Parathyroid adenoma (tissue), 2 donors: ENCODE measurements at regions not wholly inside any gene's neighbourhood (a gene's known extent, or its start where the extent isn't known, plus 50 kb on each side); places are given as distances from the start of the nearest gene placed in this dataset.

Experiments
- H2AFZ ChIP-seq: fragments of 300-600 bp; sonication (generic); one replicate; pipeline ENCODE4 v1.7.0; 2017; ENCODE audit warnings: antibody characterized with exemption, mild to moderate bottlenecking
- H3K27ac ChIP-seq: fragments of 300-600 bp; sonication (generic); one replicate; pipeline ENCODE4 v1.7.0; 2017
- H3K27me3 ChIP-seq: fragments of 300-600 bp; sonication (generic); one replicate; pipeline ENCODE4 v1.7.0; 2017; ENCODE audit warnings: low read length; ENCODE audit not compliant: control insufficient read depth, insufficient read depth
- H3K36me3 ChIP-seq: fragments of 300-600 bp; sonication (generic); one replicate; pipeline ENCODE4 v1.7.0; 2017; ENCODE audit warnings: low read length; ENCODE audit not compliant: control insufficient read depth, insufficient read depth
- H3K4me1 ChIP-seq: fragments of 300-600 bp; sonication (generic); one replicate; pipeline ENCODE4 v1.7.0; 2017; ENCODE audit warnings: control low read depth
- H3K4me2 ChIP-seq: fragments of 300-600 bp; sonication (generic); one replicate; pipeline ENCODE4 v1.7.0; 2017; ENCODE audit warnings: low read length
- H3K4me3 ChIP-seq: fragments of 300-600 bp; sonication (generic); one replicate; pipeline ENCODE4 v1.7.0; 2017; ENCODE audit warnings: low read depth, low read length
- H3K79me2 ChIP-seq: fragments of 300-600 bp; sonication (generic); one replicate; pipeline ENCODE4 v1.7.0; 2017; ENCODE audit warnings: control low read depth
- H3K9ac ChIP-seq: fragments of 300-600 bp; sonication (generic); one replicate; pipeline ENCODE4 v1.7.0; 2017; ENCODE audit warnings: mild to moderate bottlenecking
- H3K9me3 ChIP-seq: fragments of 300-600 bp; sonication (generic); one replicate; pipeline ENCODE4 v1.7.0; 2017; ENCODE audit warnings: low read length; ENCODE audit not compliant: control insufficient read depth
- TF ChIP-seq, protein P1 (sequence below): fragments of 300-600 bp; sonication (generic); IDR thresholded peaks from one replicate; pipeline ENCODE4 v1.7.0; 2017; ENCODE audit warnings: antibody characterized with exemption, mild to moderate bottlenecking
- donor health status: primary hyperparathyroidism.

DNA sequence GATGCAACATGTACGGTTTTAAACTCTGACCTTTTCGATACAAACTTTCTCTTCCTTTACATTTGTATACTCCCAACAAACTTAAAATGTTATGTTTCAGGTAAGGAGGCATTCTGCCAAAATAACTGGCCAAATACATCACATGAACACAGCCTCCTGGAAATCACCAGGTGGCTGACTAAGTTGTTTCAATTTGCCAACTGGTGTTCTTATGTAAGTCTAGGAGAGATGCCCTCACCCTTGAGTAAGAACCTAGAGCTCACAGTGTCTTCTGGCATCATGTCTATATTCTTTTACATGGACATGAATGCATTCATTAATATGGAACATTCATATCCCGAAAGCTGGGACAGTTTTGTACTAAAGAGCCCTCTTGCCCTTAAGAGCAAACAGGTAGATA, 341.1 kb upstream of the NR2F2 start:
- H2AFZ ChIP-seq: no peak overlapping the region
- TF ChIP-seq, protein P1, sequence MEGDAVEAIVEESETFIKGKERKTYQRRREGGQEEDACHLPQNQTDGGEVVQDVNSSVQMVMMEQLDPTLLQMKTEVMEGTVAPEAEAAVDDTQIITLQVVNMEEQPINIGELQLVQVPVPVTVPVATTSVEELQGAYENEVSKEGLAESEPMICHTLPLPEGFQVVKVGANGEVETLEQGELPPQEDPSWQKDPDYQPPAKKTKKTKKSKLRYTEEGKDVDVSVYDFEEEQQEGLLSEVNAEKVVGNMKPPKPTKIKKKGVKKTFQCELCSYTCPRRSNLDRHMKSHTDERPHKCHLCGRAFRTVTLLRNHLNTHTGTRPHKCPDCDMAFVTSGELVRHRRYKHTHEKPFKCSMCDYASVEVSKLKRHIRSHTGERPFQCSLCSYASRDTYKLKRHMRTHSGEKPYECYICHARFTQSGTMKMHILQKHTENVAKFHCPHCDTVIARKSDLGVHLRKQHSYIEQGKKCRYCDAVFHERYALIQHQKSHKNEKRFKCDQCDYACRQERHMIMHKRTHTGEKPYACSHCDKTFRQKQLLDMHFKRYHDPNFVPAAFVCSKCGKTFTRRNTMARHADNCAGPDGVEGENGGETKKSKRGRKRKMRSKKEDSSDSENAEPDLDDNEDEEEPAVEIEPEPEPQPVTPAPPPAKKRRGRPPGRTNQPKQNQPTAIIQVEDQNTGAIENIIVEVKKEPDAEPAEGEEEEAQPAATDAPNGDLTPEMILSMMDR: no peak
- no peak overlapping the region for H3K27ac ChIP-seq
- H3K27me3 ChIP-seq: no peaks in the 10 kb centered on the region
- H3K4me3 ChIP-seq: no peak overlapping the region
- no peaks in the 10 kb centered on the region for H3K36me3 ChIP-seq
- no peaks in the 10 kb centered on the region for H3K4me1 ChIP-seq
- H3K9me3 ChIP-seq: no peaks in the 10 kb centered on the region
- no peaks in the 10 kb centered on the region for H3K79me2 ChIP-seq
- H3K4me2 ChIP-seq: no peak overlapping the region
- no peak overlapping the region for H3K9ac ChIP-seq

DNA sequence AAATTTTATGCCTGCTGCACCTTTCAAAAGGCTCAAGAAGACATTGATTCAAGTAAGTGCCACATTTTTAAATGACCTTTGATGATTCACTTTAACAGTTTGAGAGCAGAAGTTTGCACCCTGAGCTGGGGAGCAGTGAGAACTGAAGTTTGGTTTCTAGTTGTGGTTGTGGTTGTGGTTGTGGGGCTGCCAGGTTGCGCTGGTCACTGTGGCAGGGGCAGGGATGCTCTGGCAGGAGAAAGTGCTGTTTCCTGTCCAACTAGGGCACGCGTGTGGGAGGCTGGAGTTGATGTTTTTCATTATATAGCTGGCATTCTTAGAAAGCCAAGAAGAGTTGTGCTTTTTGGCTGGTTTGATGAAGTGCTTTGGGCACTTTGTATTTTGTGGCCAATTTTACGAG, 339.7 kb upstream of the NR2F2 start:
- no peaks in the 10 kb centered on the region for H3K9me3 ChIP-seq
- no peak overlapping the region for H3K4me2 ChIP-seq
- H3K79me2 ChIP-seq: no peaks in the 10 kb centered on the region
- no peak overlapping the region for H3K4me3 ChIP-seq
- no peak overlapping the region for H3K27ac ChIP-seq
- no peak overlapping the region for H2AFZ ChIP-seq
- no peaks in the 10 kb centered on the region for H3K27me3 ChIP-seq
- H3K4me1 ChIP-seq: peaks cover 3% of the 10 kb centered on the region
- H3K36me3 ChIP-seq: no peaks in the 10 kb centered on the region
- TF ChIP-seq, protein P1: no peak
- H3K9ac ChIP-seq: no peak overlapping the region

DNA sequence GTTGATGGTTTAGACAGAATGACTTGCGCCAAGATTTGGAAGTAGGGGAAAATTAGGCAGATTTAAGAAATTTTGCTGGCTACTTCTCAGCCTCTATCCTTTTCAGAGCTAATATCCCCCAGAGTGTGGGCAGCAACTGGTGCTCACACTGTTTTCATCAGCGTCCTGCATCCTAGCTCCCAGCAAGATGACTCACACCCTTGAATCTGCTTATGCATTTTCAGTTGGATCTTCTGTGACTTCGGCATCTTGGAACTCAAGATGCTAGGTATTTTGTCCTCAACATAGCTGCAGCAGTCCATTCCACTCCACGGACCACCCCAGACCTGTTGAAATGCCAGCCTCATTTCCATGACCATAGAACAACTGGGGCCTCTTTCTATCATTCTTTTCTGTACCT, 336.1 kb upstream of the NR2F2 start:
- H3K4me1 ChIP-seq: peaks cover 3% of the 10 kb centered on the region
- no peak overlapping the region for H3K9ac ChIP-seq
- no peaks in the 10 kb centered on the region for H3K9me3 ChIP-seq

DNA sequence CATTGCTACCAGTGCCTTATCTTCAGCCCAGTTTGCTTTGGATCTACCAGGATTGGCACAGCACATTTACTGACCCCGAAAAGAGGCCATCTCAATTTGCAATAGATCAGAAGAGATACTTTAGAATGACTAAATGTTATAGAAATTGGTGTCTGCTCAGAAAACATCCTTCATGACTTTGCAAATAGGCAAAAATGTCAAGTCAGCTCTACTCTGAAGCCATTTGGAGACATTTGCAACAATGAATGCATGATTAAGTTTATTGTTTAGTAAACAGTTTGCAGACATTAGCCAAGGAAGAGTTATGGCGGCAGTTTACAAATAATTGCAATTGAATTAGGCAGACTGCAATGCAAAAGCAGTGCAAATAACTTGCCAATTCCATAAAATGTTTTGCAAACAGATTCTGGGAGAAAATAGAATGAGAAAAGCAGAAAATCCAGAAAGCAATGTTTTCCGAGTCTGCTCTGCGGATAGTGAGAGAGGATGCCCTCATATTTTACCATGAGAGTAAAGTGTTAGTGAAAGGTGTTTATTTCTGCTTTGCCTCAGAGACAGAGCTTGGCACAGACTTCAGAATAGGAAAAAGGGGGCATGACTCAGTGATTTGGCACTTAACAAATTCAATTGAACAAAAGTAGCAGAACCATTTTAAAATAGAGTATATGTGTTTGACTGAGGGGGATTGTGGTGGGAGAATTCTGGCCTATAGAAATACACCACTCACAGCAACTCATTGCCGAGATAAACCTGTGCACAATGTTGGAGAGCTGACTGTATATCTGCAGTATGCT, 334.9 kb upstream of the NR2F2 start:
- no peaks in the 10 kb centered on the region for H3K9me3 ChIP-seq
- H3K4me1 ChIP-seq: peaks cover 3% of the 10 kb centered on the region
- no peak overlapping the region for H3K9ac ChIP-seq
- no peaks in the 10 kb centered on the region for H3K79me2 ChIP-seq
- H3K27ac ChIP-seq: no peak overlapping the region
- TF ChIP-seq, protein P1: no peak
- H3K4me2 ChIP-seq: no peak overlapping the region
- H3K36me3 ChIP-seq: no peaks in the 10 kb centered on the region
- H3K4me3 ChIP-seq: no peak overlapping the region
- H2AFZ ChIP-seq: no peak overlapping the region
- H3K27me3 ChIP-seq: no peaks in the 10 kb centered on the region

More for the DNA sequence above, 336.1 kb upstream of the NR2F2 start:
- no peak overlapping the region for H3K4me2 ChIP-seq
- H3K27ac ChIP-seq: no peak overlapping the region
- no peaks in the 10 kb centered on the region for H3K27me3 ChIP-seq
- H3K36me3 ChIP-seq: no peaks in the 10 kb centered on the region
- no peak overlapping the region for H3K4me3 ChIP-seq
- TF ChIP-seq, protein P1: no peak
- H2AFZ ChIP-seq: no peak overlapping the region
- H3K79me2 ChIP-seq: no peaks in the 10 kb centered on the region

DNA sequence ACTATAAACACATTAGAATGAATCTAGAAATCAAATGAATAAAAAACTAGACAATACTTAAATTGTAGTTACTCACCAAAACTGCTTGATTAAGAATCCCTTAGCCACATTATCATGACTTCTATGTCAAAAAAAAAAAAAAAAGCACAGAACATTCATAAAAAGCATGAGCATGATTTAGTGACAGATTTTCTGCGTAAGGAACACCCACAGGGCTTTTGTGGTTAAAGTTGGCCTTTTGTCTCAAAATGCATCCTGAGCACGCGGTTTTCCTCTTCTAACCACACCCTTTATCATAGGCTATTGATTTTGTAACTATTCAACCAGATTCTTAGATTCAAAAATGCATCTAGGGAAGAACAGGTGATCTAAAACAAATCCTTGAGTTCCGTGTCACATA, 334.0 kb upstream of the NR2F2 start:
- Histone ChIP-seq H3K4me2 (no peak overlapping the region), H3K4me1 (peaks cover 3% of the 10 kb centered on the region), H3K9me3 (no peaks in the 10 kb centered on the region), H3K79me2 (no peaks in the 10 kb centered on the region), H3K27ac (no peak overlapping the region), H2AFZ (no peak overlapping the region), H3K36me3 (no peaks in the 10 kb centered on the region), H3K9ac (no peak overlapping the region), H3K27me3 (no peaks in the 10 kb centered on the region), H3K4me3 (no peak overlapping the region)
- TF ChIP-seq, protein P1: no peak
